Activated CD8-positive, alpha-beta memory T cell treated with anti-CD3 and anti-CD28 coated beads for 48 hours (primary cell): ENCODE measurements at regions not wholly inside any gene's neighbourhood (a gene's known extent, or its start where the extent isn't known, plus 50 kb on each side); places are given as distances from the start of the nearest gene placed in this dataset.

Experiments used
- DNase-seq, 3 experiments: peaks; one replicate each; pipeline ENCODE4 v3.0.0-alpha.2; 2020; ENCODE audit warnings: low read depth in 2 of 3, low spot score in 2 of 3

GRCh38 chr17:34420254-34420766 is 57.3 kb upstream of the CCL1 start:
- DNase-seq, result peak; percentile 10 to 49 (median 44)

DNA sequence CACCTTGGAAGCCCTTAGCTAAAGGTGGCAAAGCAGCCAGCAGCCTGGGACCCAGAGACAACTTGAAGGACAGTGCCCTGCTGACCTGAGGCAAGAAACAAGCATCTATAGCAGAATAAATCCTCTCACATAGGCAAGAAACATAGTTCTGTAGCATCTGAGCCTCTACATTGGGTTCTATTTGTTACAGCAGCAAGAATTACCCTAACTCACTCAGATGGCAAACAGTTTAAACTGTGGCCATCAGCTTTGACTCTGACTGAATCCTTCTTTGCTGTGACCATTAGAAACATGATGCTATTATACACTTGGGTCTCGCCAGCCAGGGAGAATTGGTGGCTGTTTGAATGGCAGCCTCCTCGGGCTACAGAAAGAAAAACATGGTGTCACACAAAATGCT is 53.1 kb upstream of the CCL1 start:
- no peak for DNase-seq

GRCh38 chr17:34414339-34414738 is 51.3 kb upstream of the CCL1 start:
- DNase-seq, result no peak

DNA sequence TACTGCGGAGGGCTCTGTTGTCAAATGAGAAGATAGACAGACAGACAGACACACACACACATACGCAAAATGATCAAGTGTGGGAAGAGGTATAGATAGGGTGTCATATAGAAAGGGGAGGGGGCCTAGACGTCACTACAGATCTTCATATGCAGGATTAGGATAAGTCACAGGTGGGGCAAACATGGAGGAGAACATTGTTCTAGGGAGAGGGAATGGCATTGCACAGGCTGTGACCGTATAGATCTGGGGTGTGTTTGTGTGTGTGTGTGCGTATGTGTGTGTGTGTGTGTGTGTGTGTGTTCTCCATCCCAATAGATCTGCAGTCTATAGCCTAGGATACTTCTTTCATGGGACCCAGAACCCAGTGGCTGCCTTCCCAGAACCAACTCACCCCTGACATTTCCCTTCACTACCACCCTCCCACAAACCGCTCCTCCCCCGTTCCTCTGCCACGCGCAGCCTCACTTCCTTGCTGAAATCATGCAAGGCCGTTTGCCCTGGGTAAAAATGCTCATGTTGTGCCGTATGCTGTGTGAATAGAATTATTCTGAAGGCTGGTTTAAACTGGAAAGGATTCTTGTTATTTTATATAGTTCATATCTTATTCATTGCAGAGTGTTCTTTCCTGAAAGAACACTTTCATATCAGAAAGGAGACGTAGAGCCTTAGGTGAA is 50.5 kb upstream of the CCL1 start:
- no peak for DNase-seq

GRCh38 chr17:34412965-34413441 is 50.0 kb upstream of the CCL1 start:
- no peak for DNase-seq
